Muscle layer of colon (tissue), 2 donors: ENCODE measurements at regions not wholly inside any gene's neighbourhood (a gene's known extent, or its start where the extent isn't known, plus 50 kb on each side); places are given as distances from the start of the nearest gene placed in this dataset.
A peak's percentile ranks its signal among the peaks of the same experiment; 100 is the strongest.
"Not testable (repeated sequence)": the region's sequence is repeated elsewhere in the genome, so short reads cannot be mapped to it uniquely, and the experiment has no call there.

ENCODE experiments used
- H3K27ac ChIP-seq: one replicate; pipeline ENCODE4 v1.7.0; 2013; ENCODE audit warnings: low read depth, mild to moderate bottlenecking, low read length, moderate library complexity
- H3K27me3 ChIP-seq, 2 donors: one replicate each; pipeline ENCODE4 v1.7.0; 2013; ENCODE audit warnings: low read length in 2 of 2, mild to moderate bottlenecking in 2 of 2; ENCODE audit not compliant: insufficient read depth in 2 of 2, control insufficient read depth in 1 of 2
- H3K36me3 ChIP-seq: one replicate; pipeline ENCODE4 v1.7.0; 2013; ENCODE audit warnings: mild to moderate bottlenecking, low read length; ENCODE audit not compliant: insufficient read depth
- H3K4me1 ChIP-seq: one replicate; pipeline ENCODE4 v1.7.0; 2013; ENCODE audit warnings: mild to moderate bottlenecking, low read length; ENCODE audit not compliant: insufficient read depth
- H3K4me3 ChIP-seq, 2 donors: one replicate each; pipeline ENCODE4 v1.7.0; 2013; ENCODE audit warnings: low read length in 2 of 2, low read depth in 1 of 2, mild to moderate bottlenecking in 1 of 2, moderate library complexity in 1 of 2
- H3K9ac ChIP-seq: one replicate; pipeline ENCODE4 v1.7.0; 2013; ENCODE audit warnings: low read length
- H3K9me3 ChIP-seq: one replicate; pipeline ENCODE4 v1.7.0; 2013; ENCODE audit warnings: mild to moderate bottlenecking, low read length
- donor health status: abdominal sarcoma.
- donor health status: Adenocarcinoma of cecum.

- Histone ChIP-seq H3K9ac (no peak overlapping the region), H3K27me3 (no peaks in the 10 kb centered on the region), H3K4me1 (peaks cover 18% of the 10 kb centered on the region), H3K4me3 (no peak overlapping the region), H3K9me3 (no peaks in the 10 kb centered on the region), H3K27ac (no peak overlapping the region), H3K36me3 (no peaks in the 10 kb centered on the region)
Observed at GRCh38 chr12:11540156-11540555, 109.3 kb upstream of the ETV6 start.

- no peaks in the 10 kb centered on the region for H3K9me3 ChIP-seq
- H3K27ac ChIP-seq, result no peak overlapping the region
- H3K4me1 ChIP-seq, result peaks cover 24% of the 10 kb centered on the region
- H3K4me3 ChIP-seq, result no peak overlapping the region
- H3K36me3 ChIP-seq, result no peaks in the 10 kb centered on the region
- no peaks in the 10 kb centered on the region for H3K27me3 ChIP-seq
- no peak overlapping the region for H3K9ac ChIP-seq
Observed at GRCh38 chr12:11540615-11541310, 108.7 kb upstream of the ETV6 start.

- no peak overlapping the region for H3K4me3 ChIP-seq
- no peaks in the 10 kb centered on the region for H3K9me3 ChIP-seq
- no peaks in the 10 kb centered on the region for H3K27me3 ChIP-seq
- no peak overlapping the region for H3K9ac ChIP-seq
- no peaks in the 10 kb centered on the region for H3K36me3 ChIP-seq
- peaks cover 33% of the 10 kb centered on the region for H3K4me1 ChIP-seq
- H3K27ac ChIP-seq, result no peak overlapping the region
Observed at GRCh38 chr12:11542599-11542998, 106.9 kb upstream of the ETV6 start.

DNA sequence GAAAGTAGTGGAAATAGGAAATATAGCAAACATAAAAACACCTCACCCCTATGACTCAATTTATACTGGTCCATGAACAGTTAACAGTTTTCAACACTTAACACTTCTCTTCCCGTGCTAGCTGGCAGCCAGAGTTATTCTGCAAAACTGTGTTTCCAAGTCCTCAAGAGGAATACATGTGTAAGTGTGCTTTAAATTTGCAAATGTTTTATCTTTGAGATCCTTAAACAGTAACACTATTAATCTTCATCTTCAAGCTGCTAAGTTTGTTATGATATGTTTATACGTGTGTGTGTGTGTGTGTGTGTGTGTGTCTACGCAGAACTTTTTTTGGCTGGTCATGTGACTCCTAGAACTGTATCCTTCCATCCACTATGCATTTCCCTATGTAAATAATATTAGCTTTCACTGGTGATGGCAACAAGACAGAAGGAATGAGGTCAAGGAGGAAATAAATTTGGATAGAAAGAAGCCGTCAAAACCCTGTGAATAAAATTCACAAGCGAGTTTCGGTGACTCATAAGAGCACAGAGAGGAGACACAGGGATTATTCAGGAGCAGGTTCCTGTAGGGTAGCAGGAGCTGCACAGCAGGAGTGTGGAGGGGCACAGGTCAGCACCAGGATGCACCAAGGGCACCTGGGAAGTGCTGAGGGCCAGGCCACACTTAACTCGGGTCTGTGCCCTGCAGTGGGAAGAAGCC is 105.9 kb upstream of the ETV6 start:
- Histone ChIP-seq H3K9me3 (no peaks in the 10 kb centered on the region), H3K4me1 (peaks cover 33% of the 10 kb centered on the region), H3K27ac (no peak overlapping the region), H3K4me3 (peak overlapping the region in 1 of 2 donors; percentile 37), H3K36me3 (no peaks in the 10 kb centered on the region), H3K9ac (no peak overlapping the region), H3K27me3 (no peaks in the 10 kb centered on the region)

DNA sequence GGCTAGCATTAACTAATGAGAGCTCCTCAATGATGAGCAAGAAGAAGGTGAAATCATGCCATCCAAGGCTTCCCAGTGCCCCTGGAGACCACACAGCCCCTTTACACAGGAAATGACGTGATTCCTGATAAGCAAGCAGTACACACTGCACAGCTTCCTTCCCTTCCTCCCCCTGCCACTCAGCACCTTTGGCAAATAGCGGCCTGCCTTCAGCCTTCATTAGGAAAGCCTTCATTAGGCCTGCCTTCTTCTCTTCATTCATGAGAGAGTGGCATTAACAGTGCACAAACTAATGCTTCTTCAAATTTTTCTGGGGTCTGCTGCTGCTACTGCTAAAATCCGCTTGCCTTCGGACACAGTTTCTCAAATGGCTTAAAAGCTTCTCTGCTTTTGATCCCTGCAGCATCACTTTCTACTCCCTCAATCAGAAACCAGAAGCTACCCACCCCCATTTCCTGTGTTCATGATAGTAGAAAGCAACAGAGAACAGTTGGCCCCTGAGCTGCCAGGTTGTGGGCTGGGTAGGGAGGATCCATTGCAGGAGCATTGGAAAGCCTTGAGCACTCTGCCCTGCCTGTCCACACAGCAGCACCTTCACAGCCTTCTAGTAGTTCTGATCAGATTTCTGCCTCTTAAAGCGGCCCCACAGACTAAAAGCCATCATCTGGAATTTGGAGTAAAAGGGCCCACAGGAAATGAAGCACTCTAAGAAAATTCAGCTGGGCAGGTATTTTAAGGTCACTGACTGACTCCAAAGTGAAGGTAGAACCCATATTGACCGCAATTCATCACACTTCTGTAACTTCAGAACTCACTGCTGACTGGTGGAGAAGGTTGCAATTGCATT is 103.8 kb upstream of the ETV6 start:
- peak overlapping the region; percentile 72 for H3K27ac ChIP-seq
- no peak overlapping the region for H3K9ac ChIP-seq
- no peaks in the 10 kb centered on the region for H3K36me3 ChIP-seq
- peaks cover 33% of the 10 kb centered on the region for H3K4me1 ChIP-seq
- no peaks in the 10 kb centered on the region for H3K9me3 ChIP-seq
- H3K4me3 ChIP-seq, result no peak overlapping the region
- no peaks in the 10 kb centered on the region for H3K27me3 ChIP-seq

- H3K9ac ChIP-seq, H3K27me3 ChIP-seq, H3K9me3 ChIP-seq, H3K36me3 ChIP-seq: not testable (repeated sequence)
- H3K4me3 ChIP-seq, result peak overlapping the region in 1 of 2 donors; percentile 27
- H3K4me1 ChIP-seq, result peaks cover 33% of the 10 kb centered on the region
- peak overlapping the region; percentile 72 for H3K27ac ChIP-seq
Observed at GRCh38 chr12:11546582-11547270, 102.7 kb upstream of the ETV6 start.

DNA sequence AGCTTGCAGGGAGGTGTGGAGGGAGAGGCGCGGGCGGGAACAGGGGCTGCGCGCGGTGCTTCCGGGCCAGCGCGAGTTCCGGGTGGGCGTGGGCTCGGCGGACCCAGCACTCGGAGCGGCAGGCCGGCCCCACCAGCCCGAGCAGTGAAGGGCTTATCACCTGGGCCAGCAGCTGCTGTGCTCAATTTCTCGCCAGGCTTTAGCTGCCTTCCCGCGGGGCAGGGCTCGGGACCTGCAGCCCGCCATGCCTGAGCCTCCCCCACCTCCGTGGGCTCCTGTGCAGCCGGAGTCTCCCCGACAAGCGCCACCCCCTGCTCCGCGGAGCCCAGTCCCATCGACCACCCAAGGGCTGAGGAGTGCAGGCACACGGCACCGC is 102.2 kb upstream of the ETV6 start:
- H3K27ac ChIP-seq, H3K9ac ChIP-seq, H3K36me3 ChIP-seq, H3K27me3 ChIP-seq, H3K9me3 ChIP-seq, H3K4me3 ChIP-seq: not testable (repeated sequence)
- peaks cover 33% of the 10 kb centered on the region for H3K4me1 ChIP-seq

GRCh38 chr12:11549119-11549518 is 100.4 kb upstream of the ETV6 start:
- Histone ChIP-seq H3K9me3 (no peaks in the 10 kb centered on the region), H3K36me3 (no peaks in the 10 kb centered on the region), H3K4me1 (peaks cover 19% of the 10 kb centered on the region), H3K4me3 (no peak overlapping the region), H3K27ac (no peak overlapping the region), H3K27me3 (no peaks in the 10 kb centered on the region), H3K9ac (no peak overlapping the region)

- no peaks in the 10 kb centered on the region for H3K36me3 ChIP-seq
- no peaks in the 10 kb centered on the region for H3K27me3 ChIP-seq
- no peak overlapping the region for H3K27ac ChIP-seq
- H3K4me3 ChIP-seq, result no peak overlapping the region
- H3K9ac ChIP-seq, result no peak overlapping the region
- no peaks in the 10 kb centered on the region for H3K9me3 ChIP-seq
- peaks cover 14% of the 10 kb centered on the region for H3K4me1 ChIP-seq
Observed at GRCh38 chr12:11553871-11554533, 95.5 kb upstream of the ETV6 start.

- peak overlapping the region; percentile 4 to 54 for H3K4me3 ChIP-seq
- no peak overlapping the region for H3K9ac ChIP-seq
- peak overlapping the region; percentile 75 for H3K27ac ChIP-seq
Observed at GRCh38 chr12:11555195-11555594, 94.3 kb upstream of the ETV6 start.

More at GRCh38 chr12:11555195-11555594, 94.3 kb upstream of the ETV6 start:
- no peaks in the 10 kb centered on the region for H3K27me3 ChIP-seq
- no peaks in the 10 kb centered on the region for H3K9me3 ChIP-seq
- no peaks in the 10 kb centered on the region for H3K36me3 ChIP-seq
- H3K4me1 ChIP-seq, result peaks cover 14% of the 10 kb centered on the region
